Keratinocyte (primary cell): ENCODE measurements at regions not wholly inside any gene's neighbourhood (a gene's known extent, or its start where the extent isn't known, plus 50 kb on each side); places are given as distances from the start of the nearest gene placed in this dataset.

ENCODE experiments used
- DNase-seq: peaks from one replicate; pipeline ENCODE4 v3.0.0-alpha.2; 2011; ENCODE audit warnings: low read depth, missing footprints, low spot score
- FAIRE-seq: peaks from 2 replicates; lab custom pipeline; 2011; peaks lifted over from hg19 to GRCh38; lab: Jason Lieb, UNC
- H2AFZ ChIP-seq: 2 replicates; pipeline ENCODE4 v1.6.0; 2012; ENCODE audit warnings: low read length, control low read depth, inconsistent platforms; ENCODE audit not compliant: control insufficient read depth
- H3K27ac ChIP-seq: 2 replicates; pipeline ENCODE4 v1.5.1; 2011; ENCODE audit warnings: low read length; ENCODE audit not compliant: control insufficient read depth, insufficient read depth
- H3K27me3 ChIP-seq: 3 replicates; pipeline ENCODE4 v1.6.0; 2011; ENCODE audit warnings: low read length; ENCODE audit not compliant: control insufficient read depth, insufficient read depth; ENCODE audit errors: extremely low read depth
- H3K36me3 ChIP-seq, 2 experiments: 2 replicates in 1 of 2; 3 replicates in 1 of 2; pipeline ENCODE4 v1.5.1; 2011; ENCODE audit warnings: low read length in 2 of 2, mild to moderate bottlenecking in 1 of 2; ENCODE audit not compliant: control insufficient read depth in 2 of 2, insufficient read depth in 2 of 2; ENCODE audit errors: extremely low read depth in 1 of 2
- H3K4me1 ChIP-seq: 3 replicates; pipeline ENCODE4 v1.5.1; 2011; ENCODE audit warnings: low read length; ENCODE audit not compliant: control insufficient read depth, insufficient read depth; ENCODE audit errors: extremely low read depth
- H3K4me2 ChIP-seq: 3 replicates; pipeline ENCODE4 v1.6.0; 2011; ENCODE audit warnings: low read depth, low read length; ENCODE audit not compliant: control insufficient read depth, insufficient read depth; ENCODE audit errors: extremely low read depth
- H3K4me3 ChIP-seq, 3 experiments: fragments of 200-600 bp in 1 of 3; sonication (generic) in 1 of 3; 2 replicates in 2 of 3; 3 replicates in 1 of 3; pipeline ENCODE4 v1.5.1; 2011 to 2016; ENCODE audit warnings: low read length in 3 of 3, mild to moderate bottlenecking in 3 of 3, control low read depth in 2 of 3, inconsistent platforms in 1 of 3, low read depth in 1 of 3, mixed read lengths in 1 of 3, mixed run types in 1 of 3, moderate library complexity in 1 of 3; ENCODE audit not compliant: control insufficient read depth in 2 of 3, insufficient read depth in 2 of 3; ENCODE audit errors: extremely low read depth in 1 of 3
- H3K79me2 ChIP-seq: 2 replicates; pipeline ENCODE4 v1.6.0; 2012; ENCODE audit warnings: low read length; ENCODE audit not compliant: control insufficient read depth, insufficient read depth
- H3K9ac ChIP-seq: 3 replicates; pipeline ENCODE4 v1.6.0; 2011; ENCODE audit warnings: low read length; ENCODE audit not compliant: control insufficient read depth, insufficient read depth; ENCODE audit errors: extremely low read depth
- H3K9me1 ChIP-seq: 3 replicates; pipeline ENCODE4 v1.6.0; 2011; ENCODE audit warnings: low read length; ENCODE audit not compliant: control insufficient read depth, insufficient read depth; ENCODE audit errors: extremely low read depth
- H3K9me3 ChIP-seq: 2 replicates; pipeline ENCODE4 v1.5.1; 2012; ENCODE audit warnings: low read depth, low read length; ENCODE audit not compliant: control insufficient read depth
- H4K20me1 ChIP-seq: 3 replicates; pipeline ENCODE4 v1.6.0; 2011; ENCODE audit warnings: low read length; ENCODE audit not compliant: control insufficient read depth, insufficient read depth; ENCODE audit errors: extremely low read depth
- EZH2 ChIP-seq: IDR thresholded peaks from one replicate; pipeline ENCODE4 v1.6.1; 2012; ENCODE audit warnings: inconsistent platforms, mild to moderate bottlenecking, low read length, moderate library complexity
- dilution Hi-C: fragments of 300-500 bp; cut with MboI; formaldehyde crosslinking; loops from one replicate; pipeline ENCODE4 v1.7.0; 2020; ENCODE audit warnings: low sequenced_read_pairs; ENCODE audit not compliant: extremely low pct_ligation_motif_present
- TF ChIP-seq, protein P1 (sequence below), 3 experiments: IDR thresholded peaks in 1 of 3; conservative IDR thresholded peaks in 1 of 3; optimal IDR thresholded peaks in 1 of 3; 2 replicates in 2 of 3; 3 replicates in 1 of 3; pipeline versions ENCODE3 to v1.5.1; 2011; ENCODE audit warnings: low read length in 3 of 3, mild to moderate bottlenecking in 3 of 3, moderate library complexity in 2 of 3, control low read depth in 1 of 3, inconsistent platforms in 1 of 3; ENCODE audit not compliant: insufficient read depth in 2 of 3; ENCODE audit errors: extremely low read depth in 1 of 3

DNA sequence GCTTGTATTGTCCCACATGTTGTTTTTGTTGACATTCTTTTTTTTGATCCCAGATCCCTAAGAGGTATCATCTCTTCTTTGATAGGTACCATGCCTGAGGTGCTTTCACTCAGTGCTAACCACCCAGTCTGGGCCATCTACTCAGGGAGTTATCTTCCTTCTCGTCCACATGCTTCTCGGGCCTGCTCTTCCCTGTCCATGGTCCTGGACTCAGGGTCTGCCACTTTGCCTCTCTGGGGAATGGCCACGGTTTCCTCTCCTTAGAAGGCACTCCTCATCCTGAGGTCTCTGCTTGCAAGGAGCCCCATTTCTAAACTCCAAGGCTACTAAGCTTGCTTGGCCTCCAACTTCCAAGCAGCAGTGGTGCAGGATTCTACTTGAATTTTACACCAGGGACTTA lies 227.0 kb upstream of the NCAM1 start:
- dilution Hi-C loops: no loop called here
- H3K9ac ChIP-seq: no peak overlapping the region
- H3K4me2 ChIP-seq: no peak overlapping the region
- H3K9me1 ChIP-seq: no peaks in the 10 kb centered on the region
- DNase-seq (no peak), FAIRE-seq (no peak)
- H2AFZ ChIP-seq: no peak overlapping the region
- no peaks in the 10 kb centered on the region for H3K4me1 ChIP-seq
- H3K36me3 ChIP-seq: no peaks in the 10 kb centered on the region
- no peak overlapping the region for H3K4me3 ChIP-seq
- no peaks in the 10 kb centered on the region for H3K9me3 ChIP-seq
- H3K79me2 ChIP-seq: no peaks in the 10 kb centered on the region
- TF ChIP-seq, protein P1, sequence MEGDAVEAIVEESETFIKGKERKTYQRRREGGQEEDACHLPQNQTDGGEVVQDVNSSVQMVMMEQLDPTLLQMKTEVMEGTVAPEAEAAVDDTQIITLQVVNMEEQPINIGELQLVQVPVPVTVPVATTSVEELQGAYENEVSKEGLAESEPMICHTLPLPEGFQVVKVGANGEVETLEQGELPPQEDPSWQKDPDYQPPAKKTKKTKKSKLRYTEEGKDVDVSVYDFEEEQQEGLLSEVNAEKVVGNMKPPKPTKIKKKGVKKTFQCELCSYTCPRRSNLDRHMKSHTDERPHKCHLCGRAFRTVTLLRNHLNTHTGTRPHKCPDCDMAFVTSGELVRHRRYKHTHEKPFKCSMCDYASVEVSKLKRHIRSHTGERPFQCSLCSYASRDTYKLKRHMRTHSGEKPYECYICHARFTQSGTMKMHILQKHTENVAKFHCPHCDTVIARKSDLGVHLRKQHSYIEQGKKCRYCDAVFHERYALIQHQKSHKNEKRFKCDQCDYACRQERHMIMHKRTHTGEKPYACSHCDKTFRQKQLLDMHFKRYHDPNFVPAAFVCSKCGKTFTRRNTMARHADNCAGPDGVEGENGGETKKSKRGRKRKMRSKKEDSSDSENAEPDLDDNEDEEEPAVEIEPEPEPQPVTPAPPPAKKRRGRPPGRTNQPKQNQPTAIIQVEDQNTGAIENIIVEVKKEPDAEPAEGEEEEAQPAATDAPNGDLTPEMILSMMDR (optimal IDR thresholded peaks at IDR 0.05 in 1 of 3, IDR thresholded peaks at IDR 0.05 in 1 of 3, conservative IDR thresholded peaks at IDR 0.05 in 1 of 3; ENCODE audit: extremely low read depth in 1 of 3, insufficient read depth in 2 of 3, low read length in 3 of 3): no peak
- TF ChIP-seq EZH2: no peak
- H3K27ac ChIP-seq: no peak overlapping the region
- H3K27me3 ChIP-seq: no peaks in the 10 kb centered on the region
- H4K20me1 ChIP-seq: no peaks in the 10 kb centered on the region

GRCh38 chr11:112735470-112735869 lies 225.8 kb upstream of the NCAM1 start:
- DNase-seq: no peak

More at GRCh38 chr11:112735470-112735869, 225.8 kb upstream of the NCAM1 start:
- dilution Hi-C loops: no loop called here
- H3K27me3 ChIP-seq: no peaks in the 10 kb centered on the region
- FAIRE-seq: no peak
- H3K9me1 ChIP-seq: no peaks in the 10 kb centered on the region
- H4K20me1 ChIP-seq: no peaks in the 10 kb centered on the region
- TF ChIP-seq, protein P1 (optimal IDR thresholded peaks at IDR 0.05 in 1 of 3, IDR thresholded peaks at IDR 0.05 in 1 of 3, conservative IDR thresholded peaks at IDR 0.05 in 1 of 3; ENCODE audit: extremely low read depth in 1 of 3, insufficient read depth in 2 of 3, low read length in 3 of 3): no peak
- no peak for TF ChIP-seq EZH2
- H3K4me2 ChIP-seq: no peak overlapping the region
- H3K4me3 ChIP-seq: no peak overlapping the region
- no peak overlapping the region for H3K27ac ChIP-seq
- no peaks in the 10 kb centered on the region for H3K79me2 ChIP-seq
- no peaks in the 10 kb centered on the region for H3K4me1 ChIP-seq
- H2AFZ ChIP-seq: no peak overlapping the region
- H3K36me3 ChIP-seq: no peaks in the 10 kb centered on the region
- no peak overlapping the region for H3K9ac ChIP-seq
- no peaks in the 10 kb centered on the region for H3K9me3 ChIP-seq
